Stimulated activated CD8-positive, alpha-beta memory T cell treated with anti-CD3 and anti-CD28 coated beads, Interleukin-4, amount 100 ng/mL, for 48 hours (primary cell): ENCODE measurements at regions not wholly inside any gene's neighbourhood (a gene's known extent, or its start where the extent isn't known, plus 50 kb on each side); places are given as distances from the start of the nearest gene placed in this dataset.

ENCODE experiments used
- DNase-seq: peaks from one replicate; pipeline ENCODE4 v3.0.0-alpha.2; 2020

- DNase-seq, result peak; percentile 7
Measured at GRCh38 chr15:75763635-75764600, 51.3 kb upstream of the CSPG4 start.

- peak; percentile 12 for DNase-seq
Measured at GRCh38 chr15:75763137-75763611, 50.5 kb upstream of the CSPG4 start.
